ENCODE measurements at regions not wholly inside any gene's neighbourhood (a gene's known extent, or its start where the extent isn't known, plus 50 kb on each side); places are given as distances from the start of the nearest gene placed in this dataset.

DNA sequence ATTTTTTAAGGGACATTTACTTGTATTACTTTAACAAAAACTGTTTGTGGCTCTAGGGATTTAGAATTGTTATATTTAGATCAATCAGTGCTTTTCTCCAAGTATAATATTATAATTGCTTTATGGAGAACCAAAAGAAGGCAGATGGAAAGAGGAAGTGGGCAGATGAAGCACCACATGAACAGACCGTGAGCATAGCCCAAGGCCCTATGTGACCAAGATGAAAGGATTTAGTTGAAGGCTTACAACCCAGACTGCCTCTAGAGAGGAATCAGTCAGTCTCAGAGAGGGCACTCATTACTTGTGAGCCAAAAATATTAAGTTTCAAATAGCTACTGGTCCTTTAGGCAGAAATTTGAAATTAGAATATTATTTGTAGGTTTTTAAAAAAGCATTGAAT lies 102.3 kb upstream of the IMPG1 start:
- Histone ChIP-seq H3K14ac (ENCODE audit: insufficient read depth, low read length) (no peak overlapping the region), H3K23me2 (ENCODE audit: insufficient read length, low read depth, low read length, poor library complexity, severe bottlenecking) (no peaks in the 10 kb centered on the region), H3K4me2 (ENCODE audit: insufficient read depth, insufficient read length, low read length) (no peak overlapping the region), H2AK5ac (ENCODE audit: insufficient read length, low read length) (no peak overlapping the region), H3K23ac (ENCODE audit: insufficient read length, low read depth, low read length) (no peak overlapping the region), H2AFZ (ENCODE audit: low read length) (no peak overlapping the region), H2BK12ac (ENCODE audit: insufficient read length, low read depth, low read length) (no peak overlapping the region), H3K56ac (ENCODE audit: insufficient read length, low read depth, low read length) (no peak overlapping the region), H4K5ac (ENCODE audit: insufficient read length, low read depth, low read length) (no peak overlapping the region), H2BK120ac (ENCODE audit: low read depth, low read length, poor library complexity, severe bottlenecking) (no peak overlapping the region), H3K27ac (ENCODE audit: insufficient read length, low read depth, low read length) (no peak overlapping the region), H3K79me1 (ENCODE audit: insufficient read depth, low read depth, low read length, poor library complexity, severe bottlenecking) (no peaks in the 10 kb centered on the region), H4K91ac (ENCODE audit: insufficient read length, low read depth, low read length) (no peak overlapping the region), H3T11ph (ENCODE audit: low read length) (no peak overlapping the region), H3K27me3 (ENCODE audit: insufficient read depth, low read length) (no peaks in the 10 kb centered on the region), H4K20me1 (ENCODE audit: control insufficient read depth, insufficient read depth, insufficient read length) (no peaks in the 10 kb centered on the region), H3K4ac (ENCODE audit: low read depth, low read length) (no peak overlapping the region), H3K18ac (ENCODE audit: insufficient read length, low read depth, low read length) (no peak overlapping the region), H4K8ac (replicated peaks; ENCODE audit: insufficient read length, low read depth, low read length) (no peak overlapping the region), H3K9me3 (ENCODE audit: control insufficient read depth, low read depth, low read length) (no peaks in the 10 kb centered on the region), H3K9ac (ENCODE audit: extremely low read depth, insufficient read length, low read length) (no peak overlapping the region), H2BK15ac (ENCODE audit: low read depth, low read length) (no peak overlapping the region), H3K79me2 (ENCODE audit: insufficient read depth, low read length) (no peaks in the 10 kb centered on the region), H2BK20ac (ENCODE audit: low read depth, low read length, poor library complexity, severe bottlenecking) (no peak overlapping the region), H2BK5ac (ENCODE audit: insufficient read length, low read length) (no peak overlapping the region), H3K4me1 (ENCODE audit: insufficient read depth, low read length) (no peaks in the 10 kb centered on the region)
- Mint-ChIP-seq H3K27me3 (ENCODE audit: low read depth) (peaks cover 1% of the 10 kb centered on the region), H3K9me3 (no peaks in the 10 kb centered on the region), H3K27ac (no peak overlapping the region), H3K36me3 (ENCODE audit: insufficient read depth in 1 of 3, low read depth in 3 of 3) (no peaks in the 10 kb centered on the region), H3K4me3 (no peak overlapping the region), H3K4me1 (no peaks in the 10 kb centered on the region)
- TF ChIP-seq, protein P1, sequence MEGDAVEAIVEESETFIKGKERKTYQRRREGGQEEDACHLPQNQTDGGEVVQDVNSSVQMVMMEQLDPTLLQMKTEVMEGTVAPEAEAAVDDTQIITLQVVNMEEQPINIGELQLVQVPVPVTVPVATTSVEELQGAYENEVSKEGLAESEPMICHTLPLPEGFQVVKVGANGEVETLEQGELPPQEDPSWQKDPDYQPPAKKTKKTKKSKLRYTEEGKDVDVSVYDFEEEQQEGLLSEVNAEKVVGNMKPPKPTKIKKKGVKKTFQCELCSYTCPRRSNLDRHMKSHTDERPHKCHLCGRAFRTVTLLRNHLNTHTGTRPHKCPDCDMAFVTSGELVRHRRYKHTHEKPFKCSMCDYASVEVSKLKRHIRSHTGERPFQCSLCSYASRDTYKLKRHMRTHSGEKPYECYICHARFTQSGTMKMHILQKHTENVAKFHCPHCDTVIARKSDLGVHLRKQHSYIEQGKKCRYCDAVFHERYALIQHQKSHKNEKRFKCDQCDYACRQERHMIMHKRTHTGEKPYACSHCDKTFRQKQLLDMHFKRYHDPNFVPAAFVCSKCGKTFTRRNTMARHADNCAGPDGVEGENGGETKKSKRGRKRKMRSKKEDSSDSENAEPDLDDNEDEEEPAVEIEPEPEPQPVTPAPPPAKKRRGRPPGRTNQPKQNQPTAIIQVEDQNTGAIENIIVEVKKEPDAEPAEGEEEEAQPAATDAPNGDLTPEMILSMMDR (conservative IDR thresholded peaks at IDR 0.05) = no peak
- WGBS (ENCODE audit: extremely low coverage, insufficient read length, low lambda C conversion rate) = no CpG with 5 or more reads among the region's 1 CpG
- no peak for DNase-seq

Measured in H9 (cell line).